Testis (tissue), 2 donors: ENCODE measurements at regions not wholly inside any gene's neighbourhood (a gene's known extent, or its start where the extent isn't known, plus 50 kb on each side); places are given as distances from the start of the nearest gene placed in this dataset.

Experiments
- CTCF ChIP-seq, 3 experiments: fragments of 450-650 bp in 2 of 3; fragments of 200-600 bp in 1 of 3; sonication (generic) in 1 of 3; IDR thresholded peaks; one replicate each; pipeline ENCODE4 v1.5.1; 2016 to 2019; ENCODE audit warnings: antibody characterized with exemption in 3 of 3, mild to moderate bottlenecking in 2 of 3, moderate library complexity in 1 of 3
- POLR2A ChIP-seq: fragments of 450-650 bp; IDR thresholded peaks from one replicate; pipeline ENCODE4 v1.6.1; 2017; ENCODE audit warnings: antibody characterized with exemption, mild to moderate bottlenecking, moderate library complexity

GRCh38 chr12:115212356-115212755 is 528.4 kb upstream of the TBX3 start:
- no peak for TF ChIP-seq CTCF (IDR thresholded peaks at IDR 0.05)
- TF ChIP-seq POLR2A: no peak
